Kidney epithelial cell (primary cell): ENCODE measurements at regions not wholly inside any gene's neighbourhood (a gene's known extent, or its start where the extent isn't known, plus 50 kb on each side); places are given as distances from the start of the nearest gene placed in this dataset.

Source experiments
- DNase-seq: peaks from one replicate; pipeline ENCODE4 v3.0.0-alpha.2; 2010; ENCODE audit warnings: low read depth
- H3K27me3 ChIP-seq: 2 replicates; pipeline ENCODE4 v1.6.0; 2011; ENCODE audit warnings: low read length; ENCODE audit not compliant: control insufficient read depth, insufficient read depth
- H3K36me3 ChIP-seq: 2 replicates; pipeline ENCODE4 v1.5.1; 2011; ENCODE audit warnings: low read length; ENCODE audit not compliant: control insufficient read depth, insufficient read depth
- H3K4me3 ChIP-seq: 2 replicates; pipeline ENCODE4 v1.5.1; 2011; ENCODE audit warnings: low read depth, mild to moderate bottlenecking, control low read depth, low read length
- CTCF ChIP-seq: IDR thresholded peaks from 2 replicates; pipeline ENCODE4 v1.5.1; 2011; ENCODE audit warnings: mild to moderate bottlenecking, moderate library complexity, low read length, control low read depth, inconsistent platforms; ENCODE audit not compliant: insufficient read depth, poor library complexity, severe bottlenecking

GRCh38 chr21:43342301-43342881, 84.5 kb downstream of the SIK1 start:
- Histone ChIP-seq H3K27me3 (no peaks in the 10 kb centered on the region), H3K4me3 (no peak overlapping the region), H3K36me3 (no peaks in the 10 kb centered on the region)
- no peak for TF ChIP-seq CTCF
- no peak for DNase-seq

- no peak for DNase-seq
- no peak for TF ChIP-seq CTCF
- no peak overlapping the region for H3K4me3 ChIP-seq
- H3K36me3 ChIP-seq = no peaks in the 10 kb centered on the region
- H3K27me3 ChIP-seq = no peaks in the 10 kb centered on the region
Measured at GRCh38 chr21:43341378-43342161, 85.4 kb downstream of the SIK1 start.

GRCh38 chr21:43340491-43341377, 86.2 kb downstream of the SIK1 start:
- peak; percentile 61 for DNase-seq

GRCh38 chr21:43339668-43340067, 87.3 kb downstream of the SIK1 start:
- no peaks in the 10 kb centered on the region for H3K27me3 ChIP-seq
- no peaks in the 10 kb centered on the region for H3K36me3 ChIP-seq
- no peak for TF ChIP-seq CTCF
- DNase-seq = no peak
- no peak overlapping the region for H3K4me3 ChIP-seq

More at GRCh38 chr21:43340491-43341377, 86.2 kb downstream of the SIK1 start:
- Histone ChIP-seq H3K27me3 (no peaks in the 10 kb centered on the region), H3K4me3 (no peak overlapping the region), H3K36me3 (no peaks in the 10 kb centered on the region)
- no peak for TF ChIP-seq CTCF

GRCh38 chr21:43338951-43339350, 88.0 kb downstream of the SIK1 start:
- Histone ChIP-seq H3K36me3 (no peaks in the 10 kb centered on the region), H3K27me3 (no peaks in the 10 kb centered on the region), H3K4me3 (no peak overlapping the region)
- no peak for TF ChIP-seq CTCF
- DNase-seq = no peak
